G401.6 (cell line): ENCODE measurements at regions not wholly inside any gene's neighbourhood (a gene's known extent, or its start where the extent isn't known, plus 50 kb on each side); places are given as distances from the start of the nearest gene placed in this dataset.

Experiments
- FAIRE-seq: peaks from 2 replicates; lab custom pipeline; 2012; peaks lifted over from hg19 to GRCh38; lab: Jason Lieb, UNC

- no peak for FAIRE-seq
These were observed 276.9 kb upstream of the IGFBP3 start for GRCh38 chr7:46197785-46198540.

- FAIRE-seq = no peak
These were observed 274.9 kb upstream of the IGFBP3 start for GRCh38 chr7:46195934-46196333.

GRCh38 chr7:46192271-46192670, 271.2 kb upstream of the IGFBP3 start:
- no peak for FAIRE-seq

- FAIRE-seq = no peak
These were observed 270.7 kb upstream of the IGFBP3 start for GRCh38 chr7:46191776-46192175.

GRCh38 chr7:46191296-46191695, 270.2 kb upstream of the IGFBP3 start:
- FAIRE-seq = no peak

- FAIRE-seq = no peak
These were observed 268.3 kb upstream of the IGFBP3 start for GRCh38 chr7:46189255-46189790.

- no peak for FAIRE-seq
These were observed 265.1 kb upstream of the IGFBP3 start for GRCh38 chr7:46186131-46186530.

GRCh38 chr7:46179061-46179610, 258.1 kb upstream of the IGFBP3 start:
- no peak for FAIRE-seq

GRCh38 chr7:46178661-46179060, 257.6 kb upstream of the IGFBP3 start:
- FAIRE-seq = no peak

GRCh38 chr7:46177821-46178220, 256.7 kb upstream of the IGFBP3 start:
- FAIRE-seq = no peak

GRCh38 chr7:46175221-46175620, 254.1 kb upstream of the IGFBP3 start:
- no peak for FAIRE-seq

GRCh38 chr7:46174196-46174580, 253.1 kb upstream of the IGFBP3 start:
- no peak for FAIRE-seq

- FAIRE-seq = no peak
These were observed 252.6 kb upstream of the IGFBP3 start for GRCh38 chr7:46173476-46174195.

- FAIRE-seq = no peak
These were observed 249.7 kb upstream of the IGFBP3 start for GRCh38 chr7:46170792-46171191.

GRCh38 chr7:46170021-46170420, 248.9 kb upstream of the IGFBP3 start:
- no peak for FAIRE-seq

- FAIRE-seq = no peak
These were observed 248.3 kb upstream of the IGFBP3 start for GRCh38 chr7:46169384-46169755.

- FAIRE-seq = no peak
These were observed 247.8 kb upstream of the IGFBP3 start for GRCh38 chr7:46168671-46169383.

GRCh38 chr7:46168231-46168630, 247.2 kb upstream of the IGFBP3 start:
- FAIRE-seq = no peak

GRCh38 chr7:46165276-46165675, 244.2 kb upstream of the IGFBP3 start:
- no peak for FAIRE-seq

- no peak for FAIRE-seq
These were observed 243.6 kb upstream of the IGFBP3 start for GRCh38 chr7:46164629-46165028.

- FAIRE-seq = no peak
These were observed 242.2 kb upstream of the IGFBP3 start for GRCh38 chr7:46163246-46163645.

GRCh38 chr7:46162609-46163008, 241.5 kb upstream of the IGFBP3 start:
- FAIRE-seq = no peak

- no peak for FAIRE-seq
These were observed 239.8 kb upstream of the IGFBP3 start for GRCh38 chr7:46160861-46161260.
